GM23248 (cell line): ENCODE measurements at regions not wholly inside any gene's neighbourhood (a gene's known extent, or its start where the extent isn't known, plus 50 kb on each side); places are given as distances from the start of the nearest gene placed in this dataset.

Experiments
- DNase-seq: peaks from one replicate; pipeline ENCODE4 v3.0.0-alpha.2; 2015
- H2AFZ ChIP-seq: fragments of 200-600 bp; sonication (generic); 2 replicates; pipeline ENCODE4 v1.6.1; 2016; ENCODE audit warnings: antibody characterized with exemption
- H3F3A ChIP-seq: fragments of 200-600 bp; sonication (generic); 2 replicates; pipeline ENCODE4 v1.6.1; 2016; ENCODE audit warnings: mild to moderate bottlenecking, antibody characterized with exemption, mixed run types; ENCODE audit not compliant: insufficient read depth
- H3K27ac ChIP-seq: fragments of 200-600 bp; sonication (generic); 2 replicates; pipeline ENCODE4 v1.5.1; 2016; ENCODE audit warnings: mild to moderate bottlenecking
- H3K27me3 ChIP-seq: fragments of 200-600 bp; sonication (generic); replicated peaks from 2 replicates; pipeline ENCODE4 v1.6.1; 2016; ENCODE audit warnings: mild to moderate bottlenecking; ENCODE audit not compliant: insufficient read depth
- H3K36me3 ChIP-seq: fragments of 200-600 bp; sonication (generic); 2 replicates; pipeline ENCODE4 v1.6.1; 2016; ENCODE audit warnings: low read depth, mild to moderate bottlenecking
- H3K4me1 ChIP-seq: fragments of 200-600 bp; sonication (generic); 2 replicates; pipeline ENCODE4 v1.6.1; 2016; ENCODE audit warnings: mild to moderate bottlenecking; ENCODE audit not compliant: insufficient read depth
- H3K4me2 ChIP-seq: fragments of 200-600 bp; sonication (generic); one replicate; pipeline ENCODE4 v1.6.1; 2016; ENCODE audit warnings: mild to moderate bottlenecking; ENCODE audit not compliant: unreplicated experiment
- H3K4me3 ChIP-seq: fragments of 200-600 bp; sonication (generic); 2 replicates; pipeline ENCODE4 v1.5.1; 2016; ENCODE audit warnings: mild to moderate bottlenecking
- H3K79me2 ChIP-seq: fragments of 200-600 bp; sonication (generic); 2 replicates; pipeline ENCODE4 v1.6.1; 2016; ENCODE audit warnings: mild to moderate bottlenecking; ENCODE audit not compliant: insufficient read depth
- H3K9ac ChIP-seq: fragments of 200-600 bp; sonication (generic); 2 replicates; pipeline ENCODE4 v1.6.1; 2016; ENCODE audit warnings: mild to moderate bottlenecking
- H3K9me2 ChIP-seq: fragments of 200-600 bp; sonication (generic); 2 replicates; pipeline ENCODE4 v1.6.1; 2016; ENCODE audit warnings: mixed run types, mild to moderate bottlenecking, moderate library complexity; ENCODE audit not compliant: insufficient read depth
- H3K9me3 ChIP-seq: fragments of 200-600 bp; sonication (generic); one replicate; pipeline ENCODE4 v1.6.1; 2017; ENCODE audit warnings: low read depth
- H4K20me1 ChIP-seq: fragments of 200-600 bp; sonication (generic); 2 replicates; pipeline ENCODE4 v1.6.0; 2016; ENCODE audit not compliant: insufficient read depth
- EZH2 ChIP-seq: fragments of 200-600 bp; sonication (generic); IDR thresholded peaks from 2 replicates; pipeline ENCODE4 v1.6.1; 2018; ENCODE audit warnings: antibody characterized with exemption, mild to moderate bottlenecking; ENCODE audit not compliant: insufficient read depth, poor library complexity, severe bottlenecking
- EZH2phosphoT487 ChIP-seq: fragments of 200-600 bp; sonication (generic); IDR thresholded peaks from 2 replicates; pipeline ENCODE4 v1.6.1; 2018; ENCODE audit warnings: antibody characterized with exemption, moderate library complexity, mild to moderate bottlenecking, low read depth; ENCODE audit not compliant: insufficient read depth
- WGBS, 2 experiments: methylation state at CpG; one replicate each; pipeline ENCODE4 v1.1.6; 2015 to 2017; ENCODE audit warnings: low lambda C conversion rate in 2 of 2, low coverage in 1 of 2; ENCODE audit errors: missing lambda C conversion rate in 2 of 2; 5-methylcytosine and 5-hydroxymethylcytosine counted together
- in situ Hi-C: fragments of 300-500 bp; cut with MboI; formaldehyde crosslinking; loops from 2 replicates; pipeline ENCODE4 v1.15.0; 2020

DNA sequence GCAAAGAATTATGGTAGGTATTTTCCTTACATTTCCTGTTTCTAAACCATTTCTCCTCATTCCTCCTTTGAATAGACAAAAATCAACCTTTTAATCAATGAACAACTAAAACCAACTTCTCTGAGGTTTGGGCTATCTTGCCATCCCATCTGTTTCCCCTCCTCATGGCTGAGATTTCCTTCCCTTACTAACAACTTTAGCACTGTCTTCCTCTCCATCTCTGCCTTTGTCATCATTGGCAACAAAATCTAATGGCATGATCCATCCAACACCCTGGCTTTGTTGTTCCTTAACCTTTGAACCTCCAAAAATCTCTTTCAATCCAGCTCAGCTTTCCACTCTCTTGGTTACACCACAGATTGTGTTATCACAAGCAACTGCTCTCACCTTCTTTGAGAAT is 95.3 kb upstream of the FAM136A start:
- H3F3A ChIP-seq, result no peaks in the 10 kb centered on the region
- in situ Hi-C loops, result no loop called here
- no peak overlapping the region for H3K9ac ChIP-seq
- no peaks in the 10 kb centered on the region for H3K79me2 ChIP-seq
- H3K27ac ChIP-seq, result no peak overlapping the region
- H3K27me3 ChIP-seq, result peaks cover 23% of the 10 kb centered on the region
- H3K4me2 ChIP-seq, result no peak overlapping the region
- no peaks in the 10 kb centered on the region for H3K4me1 ChIP-seq
- no peaks in the 10 kb centered on the region for H3K9me2 ChIP-seq
- H4K20me1 ChIP-seq, result no peaks in the 10 kb centered on the region
- no peak overlapping the region for H2AFZ ChIP-seq
- no peak overlapping the region for H3K4me3 ChIP-seq
- DNase-seq, result no peak
- TF ChIP-seq EZH2phosphoT487 (no peak), EZH2 (no peak)
- H3K9me3 ChIP-seq, result no peaks in the 10 kb centered on the region
- H3K36me3 ChIP-seq, result no peaks in the 10 kb centered on the region

DNA sequence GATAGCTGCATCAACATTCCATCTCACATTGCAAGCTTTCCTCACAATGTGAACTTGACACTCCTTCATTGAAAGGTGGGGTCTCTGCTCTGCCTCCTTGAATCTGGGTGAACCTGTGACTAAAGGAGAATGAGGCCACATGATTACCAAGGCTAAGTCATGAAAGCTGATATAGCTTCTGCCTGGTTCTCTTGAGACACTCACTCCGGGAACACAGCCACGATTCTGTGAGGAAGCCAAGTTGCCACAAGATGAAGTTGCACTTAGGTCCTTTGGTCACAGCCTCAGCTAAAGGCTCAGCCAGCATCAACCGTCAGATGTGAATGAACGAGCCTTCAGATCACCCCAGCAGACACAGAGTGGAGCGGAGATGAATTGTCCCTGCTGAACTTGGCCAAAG is 94.7 kb upstream of the FAM136A start:
- no peak overlapping the region for H3K4me3 ChIP-seq
- no peak overlapping the region for H3K4me2 ChIP-seq
- peak; percentile 24 for DNase-seq

DNA sequence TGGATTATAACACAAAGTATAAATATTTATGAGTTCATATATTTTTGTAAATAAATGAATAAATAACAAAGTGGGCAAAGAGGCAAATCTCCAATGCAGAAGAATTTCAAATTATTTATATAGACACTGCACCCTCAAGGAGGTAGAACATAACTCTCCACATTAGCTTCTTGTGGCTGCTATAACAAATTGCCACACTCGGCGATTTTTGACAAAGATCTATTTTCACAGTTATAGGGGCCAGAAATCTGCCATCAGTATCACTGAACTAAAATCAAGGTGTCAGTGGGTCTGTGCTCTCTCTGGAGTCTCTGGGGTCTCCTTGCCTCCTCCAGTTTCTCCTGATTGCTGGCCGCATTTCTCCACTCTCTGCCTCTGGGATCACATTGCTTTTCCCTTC is 92.0 kb upstream of the FAM136A start:
- no peak for DNase-seq
- no peaks in the 10 kb centered on the region for H3F3A ChIP-seq
- H3K79me2 ChIP-seq, result no peaks in the 10 kb centered on the region
- H3K9ac ChIP-seq, result no peak overlapping the region
- H3K4me1 ChIP-seq, result no peaks in the 10 kb centered on the region
- H4K20me1 ChIP-seq, result no peaks in the 10 kb centered on the region
- H3K27me3 ChIP-seq, result peaks cover 21% of the 10 kb centered on the region
- no peak overlapping the region for H3K4me3 ChIP-seq
- H3K4me2 ChIP-seq, result no peak overlapping the region
- WGBS, 2 experiments, result 63 to 64% methylated on average over 3 of the region's 3 CpGs
- no peaks in the 10 kb centered on the region for H3K36me3 ChIP-seq
- no peaks in the 10 kb centered on the region for H3K9me2 ChIP-seq
- no peaks in the 10 kb centered on the region for H3K9me3 ChIP-seq
- no peak overlapping the region for H2AFZ ChIP-seq
- no peak overlapping the region for H3K27ac ChIP-seq
- in situ Hi-C loops, result no loop called here
- no peak for TF ChIP-seq EZH2phosphoT487
- no peak for TF ChIP-seq EZH2

More for the DNA sequence above, 94.7 kb upstream of the FAM136A start:
- Histone ChIP-seq H3K4me1 (no peaks in the 10 kb centered on the region), H3K36me3 (no peaks in the 10 kb centered on the region), H3K9ac (no peak overlapping the region), H3K27ac (no peak overlapping the region), H4K20me1 (no peaks in the 10 kb centered on the region), H3K27me3 (peaks cover 23% of the 10 kb centered on the region), H2AFZ (no peak overlapping the region), H3F3A (no peaks in the 10 kb centered on the region), H3K9me2 (no peaks in the 10 kb centered on the region), H3K9me3 (no peaks in the 10 kb centered on the region), H3K79me2 (no peaks in the 10 kb centered on the region)
- TF ChIP-seq EZH2, result no peak
- no peak for TF ChIP-seq EZH2phosphoT487
- WGBS, 2 experiments, result 54 to 55% methylated on average over 5 of the region's 5 CpGs
- in situ Hi-C loops, result no loop called here

DNA sequence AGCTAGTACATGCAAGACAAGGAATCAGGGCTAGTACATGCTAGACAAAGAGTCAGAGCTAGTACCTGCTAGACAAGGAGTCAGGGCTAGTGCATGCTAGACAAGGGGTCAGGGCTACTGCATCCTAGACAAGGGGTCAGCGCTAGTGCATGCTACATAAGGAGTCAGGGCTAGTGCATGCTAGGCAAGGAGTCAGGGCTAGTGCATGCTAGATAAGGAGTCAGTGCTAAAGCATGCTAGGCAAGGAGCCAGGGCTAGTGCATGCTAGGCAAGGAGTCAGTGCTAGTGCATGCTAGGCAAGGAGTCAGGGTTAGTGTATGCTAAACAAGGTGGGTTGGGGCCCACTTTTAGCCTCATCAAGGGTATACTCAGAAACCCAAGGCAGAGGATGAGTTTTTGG is 90.1 kb upstream of the FAM136A start:
- TF ChIP-seq EZH2phosphoT487 (no peak), EZH2 (no peak)
- Histone ChIP-seq H2AFZ (no peak overlapping the region), H3K79me2 (no peaks in the 10 kb centered on the region), H3K27ac (no peak overlapping the region), H3K4me1 (peaks cover 8% of the 10 kb centered on the region), H3F3A (peaks cover 4% of the 10 kb centered on the region; the same call in 1 of the 2 replicates), H3K9me3 (no peaks in the 10 kb centered on the region), H3K4me3 (no peak overlapping the region), H3K9ac (no peak overlapping the region), H3K9me2 (no peaks in the 10 kb centered on the region), H3K27me3 (peaks cover 5% of the 10 kb centered on the region; the same call in 1 of the 2 replicates), H3K4me2 (no peak overlapping the region), H3K36me3 (no peaks in the 10 kb centered on the region), H4K20me1 (no peaks in the 10 kb centered on the region)
- peak; percentile 49 for DNase-seq
- WGBS, 2 experiments, result 92 to 95% methylated on average over 1 of the region's 1 CpG
- in situ Hi-C loops, result no loop called here

DNA sequence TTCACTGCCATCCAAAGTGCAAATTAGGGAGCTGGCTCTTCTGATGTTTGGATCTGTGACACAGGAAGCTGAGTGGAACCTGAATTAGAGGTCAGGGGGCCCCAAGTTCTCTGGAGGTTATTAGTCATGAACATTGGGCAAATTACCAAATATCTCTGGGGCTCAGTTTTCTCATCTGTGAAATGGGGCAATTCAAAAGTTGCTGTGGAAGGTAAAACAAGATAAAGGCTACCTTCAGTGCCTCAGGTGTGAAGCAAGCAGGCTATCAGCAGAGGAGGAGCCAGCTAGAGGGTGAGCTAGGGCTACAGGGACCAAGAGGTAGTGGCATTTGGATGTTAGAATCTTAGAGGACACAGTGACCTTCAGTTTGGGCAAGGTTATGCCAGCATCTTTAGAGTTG is 89.4 kb upstream of the FAM136A start:
- H3F3A ChIP-seq, result peaks cover 4% of the 10 kb centered on the region; the same call in 1 of the 2 replicates
- no peak overlapping the region for H3K4me2 ChIP-seq

More for the DNA sequence above, 89.4 kb upstream of the FAM136A start:
- TF ChIP-seq EZH2phosphoT487 (no peak), EZH2 (no peak)
- H2AFZ ChIP-seq, result no peak overlapping the region
- no peaks in the 10 kb centered on the region for H3K9me3 ChIP-seq
- H3K27ac ChIP-seq, result no peak overlapping the region
- no peaks in the 10 kb centered on the region for H3K79me2 ChIP-seq
- H3K4me1 ChIP-seq, result peaks cover 8% of the 10 kb centered on the region
- no peaks in the 10 kb centered on the region for H3K9me2 ChIP-seq
- H3K36me3 ChIP-seq, result no peaks in the 10 kb centered on the region
- no peak for DNase-seq
- no peaks in the 10 kb centered on the region for H3K27me3 ChIP-seq
- H4K20me1 ChIP-seq, result no peaks in the 10 kb centered on the region
- in situ Hi-C loops, result no loop called here
- no peak overlapping the region for H3K9ac ChIP-seq
- no peak overlapping the region for H3K4me3 ChIP-seq
